ENCODE measurements at regions not wholly inside any gene's neighbourhood (a gene's known extent, or its start where the extent isn't known, plus 50 kb on each side); places are given as distances from the start of the nearest gene placed in this dataset.
A peak's percentile ranks its signal among the peaks of the same experiment; 100 is the strongest.
"Not testable (repeated sequence)": the region's sequence is repeated elsewhere in the genome, so short reads cannot be mapped to it uniquely, and the experiment has no call there.

DNA sequence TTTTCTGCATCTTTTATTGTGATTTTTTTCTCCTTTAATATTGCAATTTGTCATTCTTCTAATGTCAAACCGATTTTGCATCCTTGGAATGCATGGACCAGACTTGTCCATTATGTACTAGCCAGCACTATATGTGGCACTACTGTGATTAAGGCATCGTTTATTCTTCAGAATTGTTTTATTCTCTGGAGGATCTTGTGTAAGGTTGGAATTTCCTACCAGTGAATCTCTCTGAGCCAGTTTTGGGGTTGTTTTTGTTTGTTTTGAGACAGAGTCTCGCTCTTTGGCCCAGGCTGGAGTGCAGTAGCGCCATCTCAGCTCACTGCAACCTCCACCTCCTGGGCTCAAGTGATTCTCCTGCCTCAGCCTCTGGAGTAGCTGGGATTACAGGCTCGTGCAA is 58.5 kb downstream of the IGLL5 start:
- no peak for DNase-seq (ENCODE audit: low read depth in 2 of 2)

DNA sequence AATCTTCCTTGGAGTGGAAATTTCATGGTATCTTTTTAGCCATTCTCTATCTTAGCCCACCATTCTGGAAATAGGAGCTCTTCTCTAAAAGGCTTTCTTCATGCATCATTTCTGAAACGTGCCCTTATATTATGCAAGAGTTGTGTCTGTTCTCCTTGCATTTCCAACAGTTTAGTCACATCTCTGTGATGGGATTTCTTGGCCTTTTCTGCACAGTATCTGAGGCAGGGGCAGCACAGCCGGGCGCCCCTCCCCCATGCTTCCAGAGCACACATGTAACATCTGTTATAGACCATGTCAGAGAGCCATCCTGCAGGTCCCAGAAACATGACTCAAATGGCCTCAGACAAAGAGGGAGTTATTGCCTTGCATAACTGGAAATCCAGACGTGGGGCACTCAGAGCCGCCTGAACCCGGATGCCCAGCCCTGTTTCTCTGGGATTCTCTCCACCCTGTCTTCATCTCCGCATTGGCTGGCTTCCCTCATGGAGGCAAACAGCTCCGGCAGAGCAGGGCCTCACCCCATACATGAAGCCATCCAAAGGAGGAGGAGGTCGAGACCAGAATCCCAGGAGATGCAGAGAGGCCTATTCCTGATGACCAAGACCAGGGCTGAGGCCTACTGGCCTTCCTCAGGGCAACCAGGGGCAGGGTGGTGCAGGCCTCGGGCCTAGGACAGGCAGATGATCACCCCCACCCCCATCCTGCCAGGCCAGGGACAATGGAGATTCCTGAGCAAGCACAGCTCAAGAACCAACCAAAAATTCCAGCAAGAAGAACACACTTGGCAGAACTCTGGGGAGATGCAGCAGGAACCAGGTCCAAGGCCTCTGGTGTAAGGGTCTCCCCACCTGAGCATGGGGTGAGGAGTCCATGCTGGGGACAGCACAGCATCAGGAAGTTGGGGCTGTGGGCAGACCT is 61.3 kb downstream of the IGLL5 start:
- DNase-seq (ENCODE audit: low read depth in 2 of 2), result no peak

DNA sequence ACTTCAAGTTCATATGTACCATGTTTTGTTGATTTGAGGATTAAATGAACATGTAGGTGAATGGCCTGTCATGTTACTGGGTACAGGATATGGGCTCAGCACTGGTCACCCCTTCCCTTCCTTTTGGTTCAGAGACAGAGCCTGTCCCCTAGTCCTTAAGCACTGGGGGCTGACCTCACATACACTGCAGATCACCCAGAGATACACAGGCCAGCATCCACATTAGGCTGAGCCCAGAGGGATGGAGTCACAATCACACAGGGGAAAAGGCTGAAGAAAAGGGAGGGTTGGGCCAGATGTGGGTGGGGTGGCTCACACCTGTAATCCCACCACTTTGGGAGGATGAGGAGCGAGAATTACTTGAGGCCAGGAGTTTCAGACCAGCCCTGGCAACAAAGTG is 62.3 kb downstream of the IGLL5 start:
- no peak for DNase-seq (ENCODE audit: low read depth in 2 of 2)

DNA sequence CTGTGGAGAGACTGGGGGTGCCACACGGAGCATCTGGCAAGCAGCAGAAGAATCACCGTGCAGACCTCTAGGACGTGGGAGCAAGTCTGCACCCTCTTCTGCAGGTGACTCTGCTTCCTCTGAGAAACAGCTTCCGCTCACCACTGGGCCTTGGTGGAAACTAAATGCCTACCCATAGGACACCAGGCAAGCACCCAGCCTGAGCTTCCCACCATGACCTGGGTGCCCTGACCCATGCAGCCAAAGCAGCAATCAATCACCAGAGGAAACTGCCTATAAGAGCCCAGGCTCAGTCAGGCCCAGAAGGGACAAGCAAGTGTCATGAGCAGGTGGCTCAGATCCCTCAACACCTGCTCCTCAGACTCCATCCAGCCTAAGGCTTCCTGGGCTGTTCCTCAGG is 63.4 kb downstream of the IGLL5 start:
- DNase-seq (ENCODE audit: low read depth in 2 of 2), result no peak

DNA sequence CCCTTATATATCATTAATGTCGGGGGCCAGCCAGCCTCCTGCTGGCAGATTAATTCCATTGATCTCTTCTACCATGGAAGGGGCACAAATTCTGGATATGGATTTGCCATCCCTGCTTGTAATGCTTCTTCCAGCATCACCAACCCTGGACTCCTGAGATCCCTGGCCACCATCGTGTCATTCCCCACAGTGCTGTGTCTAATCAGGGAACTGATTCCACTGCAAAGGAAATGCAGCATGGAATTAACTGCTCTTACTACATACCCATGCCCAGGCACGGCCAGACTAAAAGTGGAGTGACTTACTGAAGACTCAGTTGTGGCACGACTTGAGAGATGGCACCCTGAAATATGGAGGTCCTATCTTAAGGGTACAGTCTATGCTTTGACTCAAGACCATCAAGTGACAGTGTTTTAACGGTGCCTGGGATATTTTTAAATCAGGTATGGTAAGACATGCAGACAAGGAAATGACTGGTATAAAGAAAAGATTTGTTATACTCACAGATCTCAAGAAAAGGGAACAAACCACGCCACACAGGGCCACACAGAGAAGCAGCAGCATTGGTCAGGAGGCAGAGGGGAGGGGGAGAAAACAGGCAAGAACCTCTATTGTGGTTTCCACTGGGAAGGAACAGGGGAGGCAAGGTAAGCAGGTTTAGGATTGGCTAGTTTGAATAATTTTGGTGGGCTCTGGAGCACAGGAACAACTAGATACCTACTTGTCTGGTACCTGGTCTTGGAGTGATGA is 65.1 kb downstream of the IGLL5 start:
- no peak for DNase-seq (ENCODE audit: low read depth in 2 of 2)

DNA sequence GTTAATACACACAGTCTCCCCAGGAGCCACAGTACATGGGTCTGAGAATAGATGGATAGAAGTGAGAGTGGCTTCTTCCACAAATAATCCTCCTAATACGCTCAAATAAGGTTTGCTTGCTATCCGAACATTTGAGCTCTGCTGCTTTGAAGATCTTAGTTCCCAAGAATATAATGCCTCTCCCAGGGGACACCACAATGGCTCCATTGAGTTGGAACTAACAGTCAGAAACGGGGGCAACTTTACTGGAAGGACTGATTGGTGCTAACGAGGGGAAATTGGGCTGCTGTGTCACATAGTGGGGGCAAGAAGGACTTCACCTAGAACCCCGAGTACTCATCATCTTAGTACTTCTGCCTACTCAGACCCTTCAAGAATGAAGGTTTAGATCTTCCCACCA is 66.2 kb downstream of the IGLL5 start:
- DNase-seq (ENCODE audit: low read depth in 2 of 2), result no peak

DNA sequence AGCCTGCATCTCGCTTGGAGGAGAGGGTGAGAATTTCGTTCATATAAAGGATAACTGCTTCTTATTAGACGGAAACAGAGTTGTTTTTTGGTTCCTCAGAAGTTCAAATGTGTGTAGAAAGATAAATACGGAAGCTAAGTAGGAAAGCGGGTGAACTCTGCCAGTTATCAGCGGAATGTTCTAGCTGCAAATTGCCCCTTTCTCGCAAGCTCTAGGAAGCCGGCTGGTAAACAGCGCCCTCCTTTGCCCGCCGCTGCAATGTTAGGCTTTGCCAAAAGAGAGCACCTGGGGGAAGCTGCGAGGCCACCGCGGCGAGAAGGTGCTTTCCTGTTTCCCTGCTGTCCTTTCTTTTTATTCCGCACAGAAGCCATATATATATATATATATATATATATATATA is 67.0 kb downstream of the IGLL5 start:
- DNase-seq (ENCODE audit: low read depth in 2 of 2), result no peak

DNA sequence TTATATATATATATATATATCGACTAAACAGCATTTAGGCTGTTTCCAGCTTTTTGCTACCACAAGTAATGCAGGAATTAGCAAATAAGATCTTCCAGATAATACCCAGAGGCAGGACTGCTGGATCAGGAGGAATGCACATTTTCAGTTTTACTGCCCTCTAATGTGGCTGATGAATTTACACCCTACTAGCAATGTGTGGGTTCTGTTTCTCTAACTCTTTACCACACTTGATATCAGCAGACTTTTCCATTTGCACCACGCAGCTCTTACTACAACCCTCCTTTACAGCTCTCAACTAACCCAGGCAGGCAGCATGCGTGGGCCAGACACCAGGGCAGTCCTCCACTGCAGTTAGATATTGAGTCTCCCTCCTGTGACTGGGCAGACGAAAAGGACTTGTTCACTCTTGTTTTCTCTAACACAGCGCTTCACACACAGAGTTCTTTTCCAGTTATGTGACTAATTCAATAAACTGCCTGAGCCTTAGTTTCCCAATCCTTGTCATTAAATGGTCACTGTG is 67.7 kb downstream of the IGLL5 start:
- DNase-seq (ENCODE audit: low read depth in 2 of 2), result no peak

DNA sequence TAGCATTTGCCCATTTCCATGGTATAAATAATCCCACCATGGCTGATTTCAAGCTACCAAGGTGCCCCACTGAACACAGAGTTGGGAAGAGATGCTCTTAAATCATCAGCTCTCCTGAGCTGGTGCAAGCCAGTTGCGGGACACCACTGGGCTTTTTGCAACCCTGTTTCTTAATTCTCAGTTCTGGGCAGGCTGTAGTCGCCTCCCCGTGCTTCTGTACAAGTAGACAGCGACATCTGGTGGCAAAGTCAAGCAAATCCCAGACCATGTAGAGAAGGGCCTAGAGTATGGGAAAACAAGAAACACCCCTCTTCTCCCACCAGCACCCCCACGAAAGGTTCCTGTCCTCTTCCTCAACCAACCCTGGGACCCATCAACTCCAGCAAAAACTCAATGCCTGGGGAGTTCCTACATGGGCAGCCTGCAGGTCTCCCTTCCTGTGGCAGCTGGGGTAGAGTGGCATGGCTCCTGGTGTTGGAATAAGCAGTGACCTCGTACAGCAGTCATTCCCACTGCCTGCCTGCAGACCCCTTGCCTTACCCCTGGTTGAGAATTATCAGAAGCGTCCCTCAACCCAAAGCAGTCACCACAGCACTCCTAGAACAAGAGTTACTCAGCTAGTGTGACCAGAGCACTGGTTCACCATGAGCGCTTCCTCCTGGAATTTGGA is 68.4 kb downstream of the IGLL5 start:
- DNase-seq (ENCODE audit: low read depth in 2 of 2), result peak; percentile 30 to 60

DNA sequence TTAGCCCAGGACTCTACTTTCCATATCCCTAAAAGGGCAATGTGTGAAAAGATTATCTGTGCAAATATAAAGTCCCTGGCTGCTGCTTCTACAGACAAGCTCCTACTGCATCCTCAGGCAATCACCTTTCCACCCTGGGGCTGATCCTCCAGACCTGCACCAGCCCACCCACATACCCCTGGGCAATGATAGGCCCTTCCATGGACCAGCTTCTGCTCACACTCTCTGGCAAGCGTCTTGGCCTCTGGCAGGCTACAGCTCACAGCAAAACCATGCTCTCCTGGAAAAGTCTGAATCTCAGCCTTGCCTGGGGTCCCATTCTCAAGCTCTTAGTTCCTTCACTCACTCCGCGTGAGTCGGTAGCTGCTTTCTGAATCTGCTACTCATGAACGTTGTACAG is 69.5 kb downstream of the IGLL5 start:
- DNase-seq (ENCODE audit: low read depth in 2 of 2), result no peak

DNA sequence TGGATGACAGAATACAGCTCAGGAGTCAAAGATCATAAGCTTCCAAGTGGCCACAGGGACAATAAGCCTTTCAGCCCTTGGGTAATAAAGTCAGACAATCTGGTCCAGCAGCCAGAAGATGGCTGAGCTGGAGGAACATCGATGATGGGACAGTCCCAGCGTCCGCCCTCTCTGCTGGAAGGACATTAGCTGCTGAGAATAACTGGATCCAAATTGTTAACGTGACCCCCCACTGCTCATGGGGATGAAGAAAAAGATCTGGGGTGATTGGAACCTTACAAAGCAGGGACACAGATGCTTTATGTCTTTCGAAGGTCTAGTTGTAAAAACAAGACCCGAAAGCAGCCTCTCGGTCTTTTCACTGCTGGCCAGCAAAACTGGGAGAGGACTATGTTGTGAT is 71.0 kb downstream of the IGLL5 start:
- DNase-seq (ENCODE audit: low read depth in 2 of 2), result no peak

DNA sequence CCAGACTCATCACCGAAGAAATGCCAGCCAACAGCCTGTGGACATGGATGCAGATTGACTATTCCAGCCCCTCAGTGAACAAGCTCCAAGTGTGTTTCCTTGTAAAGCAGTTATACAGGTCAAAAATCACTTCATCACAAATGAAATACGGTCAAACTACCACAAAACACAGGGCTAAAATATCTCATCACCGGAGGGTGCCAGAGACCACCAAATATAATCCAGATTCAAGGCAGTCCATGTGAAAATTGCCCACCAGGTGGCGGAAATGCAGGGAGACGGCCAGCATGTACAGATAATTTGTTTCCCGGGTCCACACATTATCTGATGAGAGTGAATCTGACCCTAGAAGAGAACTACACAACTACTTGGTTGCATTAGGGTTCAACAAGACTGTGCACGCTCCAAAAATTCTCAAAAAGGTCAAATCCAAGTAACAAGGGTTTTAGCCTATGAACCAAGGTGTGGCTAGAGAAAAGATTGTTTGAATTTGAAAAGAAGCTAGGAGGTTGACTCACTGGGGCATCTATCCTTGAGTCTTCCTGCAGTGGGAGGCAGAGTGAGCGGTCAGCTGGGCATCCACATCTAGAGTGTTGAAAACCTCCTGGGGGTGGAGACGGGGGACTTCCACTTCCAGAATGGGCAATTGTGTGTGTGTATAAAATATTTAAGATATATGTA is 71.7 kb downstream of the IGLL5 start:
- peak; percentile 57 to 68 for DNase-seq (ENCODE audit: low read depth in 2 of 2)

DNA sequence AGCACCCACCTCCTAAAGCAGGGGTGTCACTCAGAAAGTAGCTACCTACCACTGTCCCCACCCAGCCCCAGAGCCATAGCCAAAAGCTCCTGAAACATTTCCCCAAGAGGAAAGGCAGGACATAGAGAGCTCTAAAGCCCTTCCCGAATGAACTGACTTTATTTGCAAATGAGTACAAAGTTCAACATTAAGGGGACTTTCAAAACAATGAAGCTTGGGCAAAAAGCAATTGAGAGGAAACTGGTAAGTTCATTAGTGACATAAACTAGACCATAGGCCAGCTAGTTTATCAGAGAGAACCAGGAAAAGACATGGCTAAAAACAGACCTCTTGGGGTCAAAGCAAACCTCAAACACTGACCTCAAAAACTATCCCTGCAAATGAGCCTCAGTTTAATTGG is 72.7 kb downstream of the IGLL5 start:
- no peak for DNase-seq (ENCODE audit: low read depth in 2 of 2)

DNA sequence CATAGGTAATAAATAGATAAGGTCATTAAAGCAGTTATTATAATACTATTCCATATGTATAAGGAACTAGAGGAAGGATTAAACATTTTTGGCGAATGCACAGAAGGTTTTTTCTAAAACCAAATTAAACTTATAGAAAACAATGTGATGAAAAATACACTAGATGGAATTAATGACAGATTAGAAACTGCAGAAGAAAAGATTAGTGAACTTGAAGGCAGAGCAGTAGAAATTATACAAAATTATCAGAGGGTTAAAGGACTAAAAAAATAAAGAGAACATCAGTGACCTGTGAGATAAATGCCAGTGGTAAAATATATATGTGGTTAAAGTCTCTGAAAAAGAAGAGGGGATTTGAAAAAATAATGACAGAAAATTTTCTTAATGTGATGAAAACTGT is 74.0 kb downstream of the IGLL5 start:
- no peak for DNase-seq (ENCODE audit: low read depth in 2 of 2)

DNA sequence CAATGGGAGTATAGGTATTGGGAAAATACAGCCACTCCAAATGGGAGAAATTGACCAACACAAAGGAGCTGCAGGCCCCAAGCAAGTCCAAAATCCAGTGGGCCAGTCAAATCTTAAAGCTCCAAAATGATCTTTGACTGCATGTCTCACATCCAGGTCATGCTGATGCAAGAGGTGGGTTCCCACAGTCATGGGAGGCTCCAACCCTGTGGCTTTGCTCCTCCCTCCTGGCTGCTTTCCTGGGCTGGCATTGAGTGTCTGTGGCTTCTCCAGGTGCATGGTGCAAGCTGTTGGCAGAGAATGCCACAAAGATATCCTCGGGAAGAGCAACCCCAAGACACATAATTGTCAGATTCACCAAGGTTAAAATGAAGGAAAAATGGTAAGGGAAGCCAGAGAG is 80.8 kb downstream of the IGLL5 start:
- no peak for DNase-seq (ENCODE audit: low read depth in 2 of 2)

DNA sequence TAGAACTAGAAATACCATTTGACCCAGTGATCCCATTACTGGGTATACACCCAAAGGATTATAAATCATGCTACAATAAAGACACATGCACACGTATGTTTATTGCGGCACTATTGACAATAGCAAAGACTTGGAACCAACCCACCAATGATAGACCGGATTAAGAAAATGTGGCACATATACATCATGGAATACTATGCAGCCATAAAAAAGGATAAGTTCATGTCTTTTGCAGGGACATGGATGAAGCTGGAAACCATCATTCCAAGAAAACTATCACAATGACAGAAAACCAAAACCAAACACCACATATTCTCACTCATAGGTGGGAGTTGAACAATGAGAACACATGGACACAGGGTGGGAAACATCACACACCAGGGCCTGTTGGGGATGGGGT is 85.0 kb downstream of the IGLL5 start:
- DNase-seq (ENCODE audit: low read depth in 2 of 2), result not testable (repeated sequence)

DNA sequence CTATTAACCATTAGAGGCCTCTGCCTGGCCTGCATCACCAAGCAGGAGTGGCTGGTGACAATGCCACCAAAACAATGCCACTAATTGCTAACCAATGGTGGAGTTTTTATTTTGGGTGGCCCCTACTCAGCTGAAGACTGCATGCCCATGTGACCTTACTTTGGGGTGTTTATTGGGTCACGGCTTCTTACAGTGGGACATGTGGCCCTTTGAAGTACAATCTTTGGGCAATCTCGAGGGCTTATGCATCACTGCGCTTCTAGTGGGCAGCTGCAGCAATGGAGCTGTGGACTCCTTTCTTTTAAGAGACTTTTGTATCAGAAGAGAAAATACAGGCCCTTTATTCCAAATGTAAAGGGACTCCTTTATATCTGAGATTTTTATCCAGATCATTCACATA is 85.7 kb downstream of the IGLL5 start:
- no peak for DNase-seq (ENCODE audit: low read depth in 2 of 2)

DNA sequence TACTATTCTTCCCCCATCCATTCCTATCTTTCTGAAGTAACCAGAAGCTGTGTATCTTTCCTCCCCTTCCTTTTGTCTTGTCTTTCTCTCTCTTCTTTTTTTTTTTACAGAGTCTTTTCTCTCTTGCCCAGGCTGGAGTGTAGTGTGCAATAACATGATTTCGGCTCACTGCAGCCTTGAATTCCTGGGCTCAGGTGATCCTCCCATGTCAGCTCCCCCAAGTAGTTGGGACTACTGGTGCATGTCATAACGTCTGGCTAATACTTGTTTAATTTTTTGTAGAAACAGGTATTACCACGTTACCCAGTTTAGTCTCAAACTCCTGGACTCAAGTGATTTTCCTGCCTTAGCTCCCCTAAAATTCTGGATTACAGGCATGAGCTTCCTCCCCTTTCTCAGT is 86.5 kb downstream of the IGLL5 start:
- no peak for DNase-seq (ENCODE audit: low read depth in 2 of 2)

DNA sequence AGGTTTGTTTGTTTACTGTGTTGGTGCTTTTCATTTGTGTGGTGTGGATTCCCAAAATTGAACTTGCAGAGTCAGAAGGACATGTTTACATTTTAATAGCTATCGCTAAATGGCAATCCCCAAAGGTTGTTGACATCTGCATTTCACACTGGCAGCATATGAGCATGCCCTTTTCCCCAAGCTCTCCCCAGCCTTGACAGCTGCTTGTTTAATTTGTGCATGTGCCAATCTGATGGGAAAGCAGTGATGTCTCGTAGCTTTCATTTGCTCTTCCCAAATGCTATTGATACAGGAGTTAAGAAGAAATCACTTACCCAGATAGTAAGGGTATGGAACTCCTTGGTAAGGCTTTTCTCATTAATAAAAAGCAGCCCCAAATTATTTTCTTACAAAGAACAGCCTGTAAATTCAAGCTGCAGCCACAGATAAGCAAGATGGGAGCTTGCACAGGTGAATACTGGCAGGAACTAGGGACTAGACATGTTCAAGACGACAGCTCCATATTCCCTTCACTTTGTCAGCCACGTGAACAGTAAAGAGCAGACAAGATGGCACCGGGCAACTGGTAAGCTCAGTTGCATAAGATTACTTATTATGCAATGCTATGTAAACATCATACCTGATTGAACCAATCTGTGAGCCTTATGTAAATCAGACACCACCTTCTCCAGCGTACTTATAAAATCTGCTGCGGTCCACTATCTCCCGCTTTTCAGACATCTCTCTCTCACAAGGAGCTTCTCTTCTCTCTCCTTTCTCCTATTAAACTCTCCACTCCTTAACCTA is 87.4 kb downstream of the IGLL5 start:
- no peak for DNase-seq (ENCODE audit: low read depth in 2 of 2)

DNA sequence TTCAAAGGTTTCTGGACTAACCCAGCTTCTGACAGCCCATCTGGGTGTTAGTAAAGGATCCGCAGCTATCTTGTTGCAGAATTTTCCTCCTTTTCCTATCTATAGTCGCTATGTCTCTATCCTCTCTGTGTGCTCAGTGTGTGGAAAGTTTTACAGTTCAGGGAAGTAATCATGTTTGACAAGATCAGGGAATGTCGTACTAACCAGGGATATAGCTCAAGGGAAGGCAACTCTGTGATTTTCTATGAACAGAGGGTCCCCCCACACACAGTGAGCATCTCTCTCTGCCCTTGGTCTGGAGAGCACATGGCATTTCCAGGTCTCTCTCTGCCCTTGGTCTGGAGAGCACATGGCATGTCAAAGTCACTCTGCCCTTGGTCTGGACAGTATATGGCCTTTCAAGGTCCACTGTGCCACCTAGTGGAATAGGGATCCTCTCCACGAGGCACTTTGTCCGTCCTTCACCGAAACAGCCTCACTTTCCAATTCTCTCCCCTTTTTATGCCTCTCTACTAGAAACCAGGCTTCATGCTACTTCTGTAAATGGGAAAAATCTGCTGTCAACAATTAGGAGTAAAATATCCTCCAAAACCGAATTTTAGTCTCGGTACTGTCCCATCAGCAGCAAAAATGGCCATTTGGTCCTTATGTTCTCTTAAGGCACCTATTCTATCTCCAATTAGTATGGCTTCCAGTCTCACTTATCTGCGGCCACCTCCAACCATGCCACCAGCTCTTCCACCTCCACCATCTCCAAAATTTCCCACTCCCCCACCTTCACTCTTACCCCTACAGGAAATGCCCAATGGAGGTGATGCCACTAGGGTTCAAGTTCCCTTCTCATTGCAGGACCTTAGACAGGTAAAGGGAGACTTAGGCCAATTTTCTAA is 88.7 kb downstream of the IGLL5 start:
- no peak for DNase-seq (ENCODE audit: low read depth in 2 of 2)

Data from stimulated activated CD4-positive, alpha-beta T cell treated with anti-CD3 and anti-CD28 coated beads, Interleukin-1b, Interleukin-23, amount 100 ng/mL, for 4 hours (primary cell).